ENCODE measurements at regions not wholly inside any gene's neighbourhood (a gene's known extent, or its start where the extent isn't known, plus 50 kb on each side); places are given as distances from the start of the nearest gene placed in this dataset.

DNA sequence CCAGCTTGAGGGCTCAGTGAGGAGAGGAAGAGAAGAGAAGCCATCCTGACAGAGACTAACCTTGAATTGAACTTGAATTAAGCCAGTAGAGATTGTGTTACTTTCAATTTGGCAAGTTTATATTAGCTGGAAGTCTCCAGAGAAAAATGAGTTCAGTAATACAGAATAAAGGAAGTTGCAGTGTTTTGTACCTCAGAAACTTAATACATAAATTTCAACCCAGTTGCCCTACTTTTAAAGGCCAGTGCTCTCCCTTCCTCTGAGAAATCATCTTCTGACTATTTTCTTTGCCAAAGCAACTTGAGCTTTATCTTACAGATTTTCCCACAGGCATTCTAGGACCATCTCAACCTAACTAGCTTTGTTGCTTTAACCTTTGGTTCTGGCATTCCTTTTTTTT lies 231.0 kb upstream of the GAS1 start (continued):
- TF ChIP-seq HDAC2 (IDR thresholded peaks at IDR 0.05; ENCODE audit: borderline replicate concordance in 1 of 2, low read depth in 2 of 2, low read length in 2 of 2): no peak
- no peak for TF ChIP-seq EZH2 (IDR thresholded peaks at IDR 0.05; ENCODE audit: low read depth, low read length, severe bottlenecking)
- no peak for TF ChIP-seq SP1 (IDR thresholded peaks at IDR 0.05; ENCODE audit: low read depth, low read length)
- no peak for TF ChIP-seq TCF12 (IDR thresholded peaks at IDR 0.05; ENCODE audit: low read depth, low read length)
- TF ChIP-seq SIX5 (IDR thresholded peaks at IDR 0.05; ENCODE audit: low read depth, low read length): no peak
- TF ChIP-seq, protein P1, sequence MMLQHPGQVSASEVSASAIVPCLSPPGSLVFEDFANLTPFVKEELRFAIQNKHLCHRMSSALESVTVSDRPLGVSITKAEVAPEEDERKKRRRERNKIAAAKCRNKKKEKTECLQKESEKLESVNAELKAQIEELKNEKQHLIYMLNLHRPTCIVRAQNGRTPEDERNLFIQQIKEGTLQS (IDR thresholded peaks at IDR 0.05; ENCODE audit: insufficient read depth, low read depth, low read length): no peak
- TF ChIP-seq CTBP2 (IDR thresholded peaks at IDR 0.05; ENCODE audit: borderline replicate concordance, insufficient read depth, insufficient read length, low read length): no peak
